ENCODE measurements at regions not wholly inside any gene's neighbourhood (a gene's known extent, or its start where the extent isn't known, plus 50 kb on each side); places are given as distances from the start of the nearest gene placed in this dataset.

- ATAC-seq (no peak), DNase-seq (no peak)
- Mint-ChIP-seq H3K4me3 (no peak overlapping the region), H3K4me1 (ENCODE audit: low read depth) (peaks cover 2% of the 10 kb centered on the region), H3K27me3 (peaks cover 13% of the 10 kb centered on the region), H3K27ac (no peak overlapping the region), H3K9me3 (no peaks in the 10 kb centered on the region), H3K36me3 (ENCODE audit: low read depth) (no peaks in the 10 kb centered on the region)
- intact Hi-C loops (cut with micrococcal nuclease), result no loop called here
- ChIA-PET POLR2A (no interaction called here), CTCF (interaction anchor here (1.2 kb wide), 1 partner anchor 13 kb away, joined by 3 read pairs; no protein-coding TSS in a partner anchor)
- no peak for TF ChIP-seq CTCF (IDR thresholded peaks at IDR 0.05)
Measured at GRCh38 chr10:30228417-30229036, 120.6 kb downstream of the MTPAP start.

- H3K36me3 Mint-ChIP-seq (ENCODE audit: low read depth), result no peaks in the 10 kb centered on the region
- no peak overlapping the region for H3K4me3 Mint-ChIP-seq
- H3K4me1 Mint-ChIP-seq (ENCODE audit: low read depth), result peaks cover 2% of the 10 kb centered on the region
- ChIA-PET CTCF (no interaction called here), POLR2A (no interaction called here)
- intact Hi-C loops (cut with micrococcal nuclease), result no loop called here
- no peak overlapping the region for H3K27ac Mint-ChIP-seq
- peaks cover 9% of the 10 kb centered on the region for H3K27me3 Mint-ChIP-seq
- TF ChIP-seq CTCF (IDR thresholded peaks at IDR 0.05), result no peak
- no peaks in the 10 kb centered on the region for H3K9me3 Mint-ChIP-seq
- DNase-seq (no peak), ATAC-seq (no peak)
Measured at GRCh38 chr10:30227481-30227880, 121.6 kb downstream of the MTPAP start.

GRCh38 chr10:30219971-30220751 is 128.9 kb downstream of the MTPAP start:
- Mint-ChIP-seq H3K9me3 (no peaks in the 10 kb centered on the region), H3K4me3 (no peak overlapping the region), H3K36me3 (ENCODE audit: low read depth) (no peaks in the 10 kb centered on the region), H3K4me1 (ENCODE audit: low read depth) (peaks cover 10% of the 10 kb centered on the region), H3K27me3 (peaks cover 20% of the 10 kb centered on the region), H3K27ac (no peak overlapping the region)
- TF ChIP-seq CTCF (IDR thresholded peaks at IDR 0.05), result no peak
- intact Hi-C loops (cut with micrococcal nuclease), result no loop called here
- no peak for ATAC-seq
- POLR2A ChIA-PET, result no interaction called here
- DNase-seq, result no peak
- CTCF ChIA-PET, result interaction anchor here (1.3 kb wide), 1 partner anchor 21 kb away, joined by 4 read pairs; no protein-coding TSS in a partner anchor

GRCh38 chr10:30216821-30217220 is 132.3 kb downstream of the MTPAP start:
- Mint-ChIP-seq H3K27me3 (peaks cover 21% of the 10 kb centered on the region), H3K9me3 (no peaks in the 10 kb centered on the region), H3K36me3 (ENCODE audit: low read depth) (no peaks in the 10 kb centered on the region), H3K4me3 (no peak overlapping the region), H3K4me1 (ENCODE audit: low read depth) (peaks cover 10% of the 10 kb centered on the region), H3K27ac (no peak overlapping the region)
- TF ChIP-seq CTCF (IDR thresholded peaks at IDR 0.05), result no peak
- DNase-seq (no peak), ATAC-seq (no peak)
- CTCF ChIA-PET, result no interaction called here
- intact Hi-C loops (cut with micrococcal nuclease), result no loop called here
- POLR2A ChIA-PET, result no interaction called here

GRCh38 chr10:30215623-30216022 is 133.5 kb downstream of the MTPAP start:
- Mint-ChIP-seq H3K27ac (no peak overlapping the region), H3K9me3 (no peaks in the 10 kb centered on the region), H3K4me3 (no peak overlapping the region), H3K36me3 (ENCODE audit: low read depth) (no peaks in the 10 kb centered on the region), H3K4me1 (ENCODE audit: low read depth) (peaks cover 10% of the 10 kb centered on the region), H3K27me3 (peaks cover 12% of the 10 kb centered on the region)
- ChIA-PET POLR2A (no interaction called here), CTCF (no interaction called here)
- TF ChIP-seq CTCF (IDR thresholded peaks at IDR 0.05), result no peak
- DNase-seq, result no peak
- no peak for ATAC-seq
- intact Hi-C loops (cut with micrococcal nuclease), result no loop called here

Data from activated CD8-positive, alpha-beta T cell treated with anti-CD3 and anti-CD28 coated beads for 36 hours (primary cell).